ENCODE measurements at regions not wholly inside any gene's neighbourhood (a gene's known extent, or its start where the extent isn't known, plus 50 kb on each side); places are given as distances from the start of the nearest gene placed in this dataset.

GRCh38 chr12:98341026-98341425, 174.4 kb upstream of the TMPO start:
- no peak for TF ChIP-seq CTCF (IDR thresholded peaks at IDR 0.05 in 4 of 5, conservative IDR thresholded peaks at IDR 0.05 in 1 of 5)
- TF ChIP-seq POLR2A (IDR thresholded peaks at IDR 0.05): no peak
